ENCODE measurements at regions not wholly inside any gene's neighbourhood (a gene's known extent, or its start where the extent isn't known, plus 50 kb on each side); places are given as distances from the start of the nearest gene placed in this dataset.
"Not testable (repeated sequence)": the region's sequence is repeated elsewhere in the genome, so short reads cannot be mapped to it uniquely, and the experiment has no call there.

DNA sequence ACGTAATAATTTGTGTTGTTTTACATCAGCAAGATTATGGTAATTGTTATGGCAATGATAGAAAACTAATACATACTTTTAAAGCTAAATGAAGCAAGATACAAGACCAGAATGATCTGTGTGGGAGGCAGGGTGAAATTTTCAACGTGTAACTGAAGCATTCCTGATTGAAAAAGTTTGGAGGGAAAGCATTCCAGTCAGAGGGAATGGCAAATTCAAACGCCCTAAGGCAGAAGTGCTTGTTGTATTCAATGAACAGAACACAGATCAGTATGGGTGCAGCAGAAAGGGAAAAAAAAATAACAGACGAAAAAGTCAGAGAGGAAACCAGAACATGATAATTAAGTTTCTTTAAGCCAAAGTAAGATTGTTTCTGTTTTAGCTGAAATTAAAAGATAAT, 928.5 kb upstream of the SLITRK1 start:
- DNase-seq (ENCODE audit: low read depth in 1 of 2, low spot score in 1 of 2) = no peak

GRCh38 chr13:84802073-84802472, 919.8 kb upstream of the SLITRK1 start:
- no peak for DNase-seq (ENCODE audit: low read depth in 1 of 2, low spot score in 1 of 2)

GRCh38 chr13:84784443-84785153, 902.3 kb upstream of the SLITRK1 start:
- no peak for DNase-seq (ENCODE audit: low read depth in 1 of 2, low spot score in 1 of 2)

GRCh38 chr13:84777316-84777715, 895.0 kb upstream of the SLITRK1 start:
- DNase-seq (ENCODE audit: low read depth in 1 of 2, low spot score in 1 of 2) = no peak

DNA sequence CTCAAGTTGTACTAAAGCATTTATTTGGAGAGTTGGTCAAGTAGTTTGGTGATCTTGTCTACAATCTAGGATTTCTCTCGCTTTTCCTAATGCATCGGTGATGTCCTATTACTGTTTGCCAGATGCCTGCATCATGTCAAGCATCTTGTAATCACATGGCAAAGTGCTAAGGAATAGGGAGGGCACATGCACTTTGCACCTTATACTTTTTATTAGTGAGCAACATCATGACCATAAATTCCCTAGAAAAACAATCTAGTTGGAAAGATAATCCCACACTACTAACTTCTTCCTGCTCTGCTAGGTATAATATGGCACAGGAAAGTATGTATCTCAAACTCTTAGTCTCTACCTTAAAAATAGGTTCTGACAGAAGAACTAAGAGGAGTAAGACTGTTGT, 894.3 kb upstream of the SLITRK1 start:
- no peak for DNase-seq (ENCODE audit: low read depth in 1 of 2, low spot score in 1 of 2)

DNA sequence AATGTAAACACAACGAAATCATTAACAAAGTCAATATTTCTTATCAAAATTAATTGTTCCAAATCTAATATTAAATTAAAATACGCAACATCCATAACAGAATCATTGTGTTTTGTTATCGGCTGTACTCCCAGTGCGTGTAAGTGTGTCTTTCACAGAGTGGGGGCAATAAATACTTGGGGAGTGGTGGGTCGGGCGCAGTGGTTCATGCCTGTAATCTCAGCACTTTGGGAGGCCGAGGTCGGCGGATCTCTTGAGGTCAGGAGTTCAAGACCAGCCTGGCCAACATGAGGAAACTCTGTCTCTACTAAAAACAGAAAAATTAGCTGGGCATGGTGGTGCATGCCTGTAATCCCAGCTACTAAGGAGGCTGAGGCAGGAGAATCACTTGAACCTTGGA, 893.6 kb upstream of the SLITRK1 start:
- not testable (repeated sequence) for DNase-seq (ENCODE audit: low read depth in 1 of 2, low spot score in 1 of 2)

GRCh38 chr13:84774111-84774510, 891.8 kb upstream of the SLITRK1 start:
- DNase-seq (ENCODE audit: low read depth in 1 of 2, low spot score in 1 of 2) = no peak

- no peak for DNase-seq (ENCODE audit: low read depth in 1 of 2, low spot score in 1 of 2)
Observed at GRCh38 chr13:84760956-84761355, 878.7 kb upstream of the SLITRK1 start.

GRCh38 chr13:84749126-84749525, 866.9 kb upstream of the SLITRK1 start:
- DNase-seq (ENCODE audit: low read depth in 1 of 2, low spot score in 1 of 2) = no peak

DNA sequence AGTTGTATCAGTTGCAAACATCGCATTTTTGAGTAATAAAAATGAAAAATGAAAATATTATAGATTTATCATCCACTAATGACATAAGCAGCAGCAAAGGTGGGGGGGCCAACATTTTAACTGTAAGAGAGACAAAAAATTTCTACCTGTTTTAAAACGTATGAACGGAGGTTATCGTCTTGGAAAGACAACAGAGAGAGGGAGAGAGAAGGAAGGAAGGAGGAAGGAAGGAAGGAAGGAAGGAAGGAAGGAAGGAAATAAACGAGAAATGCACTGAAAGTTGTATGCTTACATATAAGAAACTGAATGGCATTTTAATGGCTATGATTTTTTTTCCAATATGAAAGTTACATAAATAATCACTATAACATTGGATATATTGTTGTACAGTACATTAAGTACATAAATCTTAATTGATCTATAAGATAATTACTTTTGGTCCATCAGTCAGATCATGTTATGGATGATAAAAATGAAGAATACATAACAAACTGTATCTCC, 862.8 kb upstream of the SLITRK1 start:
- no peak for DNase-seq (ENCODE audit: low read depth in 1 of 2, low spot score in 1 of 2)

DNA sequence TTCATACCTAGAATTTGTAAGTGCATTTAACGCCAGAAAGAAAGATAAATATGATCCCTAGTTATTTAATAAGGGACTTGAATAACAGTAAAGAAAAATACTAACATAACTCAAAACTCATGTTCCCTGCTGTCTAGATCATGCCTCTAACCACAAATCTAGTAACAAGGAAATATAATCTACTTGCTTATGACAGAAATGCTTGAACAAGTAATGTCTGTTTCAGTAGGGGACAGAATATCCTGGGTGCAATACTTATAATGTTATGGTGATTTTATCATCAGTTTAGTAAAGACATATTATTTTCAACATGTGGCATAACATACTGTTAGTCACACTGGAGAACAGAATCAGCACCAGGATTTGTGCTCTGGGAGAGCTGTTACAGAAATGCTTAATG, 861.9 kb upstream of the SLITRK1 start:
- no peak for DNase-seq (ENCODE audit: low read depth in 1 of 2, low spot score in 1 of 2)

- DNase-seq (ENCODE audit: low read depth in 1 of 2, low spot score in 1 of 2) = no peak
Observed at GRCh38 chr13:84741253-84741652, 859.0 kb upstream of the SLITRK1 start.

- DNase-seq (ENCODE audit: low read depth in 1 of 2, low spot score in 1 of 2) = no peak
Observed at GRCh38 chr13:84739021-84739420, 856.7 kb upstream of the SLITRK1 start.

GRCh38 chr13:84737661-84738060, 855.4 kb upstream of the SLITRK1 start:
- DNase-seq (ENCODE audit: low read depth in 1 of 2, low spot score in 1 of 2) = no peak

- DNase-seq (ENCODE audit: low read depth in 1 of 2, low spot score in 1 of 2) = no peak
Observed at GRCh38 chr13:84730376-84730775, 848.1 kb upstream of the SLITRK1 start.

- DNase-seq (ENCODE audit: low read depth in 1 of 2, low spot score in 1 of 2) = no peak
Observed at GRCh38 chr13:84705982-84706710, 823.9 kb upstream of the SLITRK1 start.

- no peak for DNase-seq (ENCODE audit: low read depth in 1 of 2, low spot score in 1 of 2)
Observed at GRCh38 chr13:84702174-84702573, 819.9 kb upstream of the SLITRK1 start.

GRCh38 chr13:84697591-84697990, 815.3 kb upstream of the SLITRK1 start:
- not testable (repeated sequence) for DNase-seq (ENCODE audit: low read depth in 1 of 2, low spot score in 1 of 2)

DNA sequence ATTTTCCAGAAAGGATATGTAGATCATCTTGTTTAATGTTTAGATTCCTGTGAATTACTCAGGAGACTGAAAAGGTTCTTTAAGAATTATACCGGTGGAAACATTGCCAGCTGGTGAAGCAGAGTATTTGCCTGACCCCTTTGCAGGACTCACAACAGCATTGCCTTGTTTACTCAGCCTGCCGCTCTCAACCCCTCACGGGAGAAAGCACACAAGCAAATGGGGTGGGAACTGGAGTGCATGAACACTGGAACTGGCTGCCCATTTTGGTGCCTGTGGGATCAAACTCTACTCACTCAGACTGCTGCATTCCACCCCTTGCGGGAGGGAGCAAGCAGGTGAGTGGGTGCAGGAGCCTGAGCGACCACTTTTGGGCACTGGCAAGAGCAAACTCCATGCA, 804.7 kb upstream of the SLITRK1 start:
- no peak for DNase-seq (ENCODE audit: low read depth in 1 of 2, low spot score in 1 of 2)

DNA sequence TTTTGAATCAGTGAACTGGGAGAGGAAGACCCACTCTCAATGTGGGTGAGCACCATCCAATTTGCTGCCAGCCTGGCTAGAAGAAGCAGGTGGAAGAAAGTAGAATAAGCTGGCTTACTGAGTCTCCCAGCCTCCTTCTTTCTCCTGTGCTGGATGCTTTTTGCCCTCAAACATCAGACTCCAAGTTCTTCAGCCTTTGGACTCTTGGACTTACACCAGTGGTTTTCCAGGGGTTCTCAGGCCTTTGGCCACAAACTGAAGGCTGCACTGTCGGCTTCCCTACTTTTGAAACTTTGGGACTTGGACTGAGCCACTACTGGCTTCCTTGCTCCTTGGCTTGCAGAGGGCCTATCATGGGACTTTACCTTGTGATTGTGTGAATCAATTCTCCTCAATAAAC, 804.2 kb upstream of the SLITRK1 start:
- no peak for DNase-seq (ENCODE audit: low read depth in 1 of 2, low spot score in 1 of 2)

DNA sequence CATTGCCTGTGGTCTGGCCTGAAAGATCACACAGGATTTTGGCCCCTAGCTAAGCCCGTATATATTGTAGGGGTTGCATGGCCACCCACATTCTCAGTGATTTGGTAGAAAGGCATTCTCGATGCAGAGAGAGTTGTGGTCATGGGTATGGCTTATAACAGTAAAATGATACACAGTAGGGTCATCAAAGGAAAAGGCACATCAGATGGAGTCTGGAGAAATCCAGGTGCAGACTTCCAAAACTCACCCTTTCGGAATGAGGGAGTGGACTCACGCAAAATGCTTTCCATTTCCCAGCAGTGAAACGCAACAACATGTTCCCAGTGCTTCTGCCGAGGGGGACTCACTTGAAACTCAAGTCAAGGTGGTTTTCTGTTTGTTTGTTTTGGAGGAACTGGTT, 802.5 kb upstream of the SLITRK1 start:
- no peak for DNase-seq (ENCODE audit: low read depth in 1 of 2, low spot score in 1 of 2)

DNA sequence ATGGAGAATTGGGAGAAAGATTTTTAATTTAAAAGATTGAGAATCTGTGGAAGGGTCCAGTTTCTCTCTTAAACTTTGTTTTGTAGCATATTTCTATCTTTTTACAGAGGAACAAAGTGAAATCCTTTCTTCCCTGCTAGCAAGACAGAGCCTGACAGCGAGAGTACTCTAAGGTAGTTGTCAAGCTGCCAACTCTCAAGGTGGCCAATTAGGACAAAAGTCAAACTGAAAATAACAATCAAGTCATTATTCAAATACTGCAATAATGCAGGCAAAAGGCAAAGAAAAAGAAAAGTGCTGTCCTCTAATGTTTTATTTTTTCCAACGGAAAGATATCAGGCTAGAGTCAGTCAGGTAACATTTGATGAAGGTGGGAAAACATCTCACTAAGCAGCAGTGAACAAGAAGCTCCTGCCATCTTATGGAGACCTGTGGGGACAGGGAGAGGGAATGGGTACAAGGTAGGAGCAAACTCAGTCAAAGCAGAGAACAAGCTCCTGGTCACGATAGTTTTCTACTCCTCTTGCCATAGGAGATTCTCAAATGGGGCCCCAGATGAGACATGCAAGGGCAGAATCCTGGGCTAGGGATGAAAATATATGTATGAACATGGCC, 801.9 kb upstream of the SLITRK1 start:
- no peak for DNase-seq (ENCODE audit: low read depth in 1 of 2, low spot score in 1 of 2)
